ENCODE measurements at regions not wholly inside any gene's neighbourhood (a gene's known extent, or its start where the extent isn't known, plus 50 kb on each side); places are given as distances from the start of the nearest gene placed in this dataset.

DNA sequence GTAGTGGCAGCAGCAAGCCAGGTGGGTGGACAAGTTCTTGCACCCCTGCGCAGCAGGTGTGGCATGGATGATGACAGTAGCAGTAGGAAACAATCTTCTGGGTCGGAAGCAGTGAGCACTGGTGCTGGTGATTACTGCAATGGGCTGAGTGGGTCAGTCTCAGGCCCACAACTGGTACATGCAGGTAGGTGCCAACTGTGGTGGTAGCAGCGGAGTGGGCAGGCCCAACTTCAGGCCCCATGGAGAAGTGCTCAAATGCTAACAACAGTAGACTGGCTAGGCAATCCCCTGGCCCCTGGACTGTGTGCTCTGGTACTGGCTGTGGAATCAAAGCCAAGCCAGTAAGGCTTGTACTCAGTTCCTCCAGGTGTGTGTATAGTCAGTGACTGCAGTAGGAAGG is 413.7 kb downstream of the PDGFC start:
- in situ Hi-C loops (cut with HindIII; ENCODE audit: low sequenced_read_pairs), result no loop called here

DNA sequence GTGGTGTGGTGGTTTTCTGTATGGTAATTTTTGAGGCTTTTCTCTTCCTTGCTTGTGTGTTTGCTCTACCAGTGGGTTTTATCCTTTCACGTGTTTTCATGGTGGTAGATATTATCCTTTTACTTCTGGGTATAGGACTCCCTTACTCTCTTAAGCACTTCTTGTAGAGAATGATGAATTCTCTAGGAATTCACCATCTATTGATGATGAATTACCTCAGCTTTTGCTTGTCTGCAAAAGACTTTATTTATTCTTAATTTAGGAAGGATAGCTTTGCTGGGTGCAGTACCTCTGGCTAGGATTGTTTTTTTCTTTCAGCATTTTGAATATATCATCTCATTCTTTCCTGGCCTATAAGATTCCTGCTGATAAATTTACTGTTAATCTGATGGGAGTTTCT is 415.3 kb downstream of the PDGFC start:
- in situ Hi-C loops (cut with HindIII; ENCODE audit: low sequenced_read_pairs), result no loop called here

GRCh38 chr4:156553659-156554058 is 417.9 kb downstream of the PDGFC start:
- in situ Hi-C loops (cut with HindIII; ENCODE audit: low sequenced_read_pairs), result no loop called here

- in situ Hi-C loops (cut with HindIII; ENCODE audit: low sequenced_read_pairs), result loop anchor here (5.0 kb wide), 1 partner anchor 49 kb away; no protein-coding TSS in a partner anchor
These were observed 423.7 kb downstream of the PDGFC start for GRCh38 chr4:156547891-156548290.

DNA sequence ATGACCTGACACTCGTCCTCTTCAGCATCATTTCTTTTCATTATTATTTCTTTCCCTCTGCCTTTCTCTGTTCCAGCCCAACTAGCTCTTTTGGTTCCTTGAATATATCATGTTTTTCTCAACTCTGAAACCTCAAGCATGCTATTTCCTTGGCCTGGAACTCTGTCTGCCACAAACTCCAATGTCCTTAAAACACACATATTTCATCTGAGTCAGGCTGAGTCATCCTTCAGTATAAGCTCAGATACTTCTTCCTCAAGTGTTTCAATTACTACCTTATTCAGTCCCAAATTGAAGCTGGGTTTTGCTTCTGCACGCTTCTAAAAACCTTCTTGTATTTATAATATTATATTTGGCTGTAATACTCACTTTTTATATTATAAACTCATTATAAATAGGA is 424.2 kb downstream of the PDGFC start:
- in situ Hi-C loops (cut with HindIII; ENCODE audit: low sequenced_read_pairs), result loop anchor here (5.0 kb wide), 1 partner anchor 50 kb away; no protein-coding TSS in a partner anchor

GRCh38 chr4:156545003-156545785 is 426.4 kb downstream of the PDGFC start:
- in situ Hi-C loops (cut with HindIII; ENCODE audit: low sequenced_read_pairs), result loop anchor here (5.0 kb wide), 1 partner anchor 52 kb away; no protein-coding TSS in a partner anchor

- in situ Hi-C loops (cut with HindIII; ENCODE audit: low sequenced_read_pairs), result no loop called here
These were observed 432.2 kb downstream of the PDGFC start for GRCh38 chr4:156539376-156539775.

- in situ Hi-C loops (cut with HindIII; ENCODE audit: low sequenced_read_pairs), result no loop called here
These were observed 432.8 kb downstream of the PDGFC start for GRCh38 chr4:156538651-156539257.

DNA sequence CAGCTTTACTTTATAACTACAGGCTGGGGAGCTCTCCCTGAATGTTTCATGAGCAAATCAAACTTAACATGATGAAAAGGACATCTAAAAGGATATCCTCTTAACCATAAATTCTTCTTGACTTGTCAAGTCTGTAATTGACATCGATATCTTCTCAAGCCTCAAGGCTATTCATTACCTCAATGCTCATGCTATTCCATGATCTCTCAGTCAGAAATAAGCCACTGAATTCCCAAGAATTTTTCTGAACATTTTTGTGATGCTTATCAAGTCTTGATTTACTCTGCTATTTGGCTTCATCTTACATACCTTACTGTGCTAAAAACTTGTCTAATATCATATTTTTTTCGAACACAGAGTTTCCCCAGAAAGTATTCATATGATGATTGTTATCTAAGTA is 433.4 kb downstream of the PDGFC start:
- in situ Hi-C loops (cut with HindIII; ENCODE audit: low sequenced_read_pairs), result no loop called here

DNA sequence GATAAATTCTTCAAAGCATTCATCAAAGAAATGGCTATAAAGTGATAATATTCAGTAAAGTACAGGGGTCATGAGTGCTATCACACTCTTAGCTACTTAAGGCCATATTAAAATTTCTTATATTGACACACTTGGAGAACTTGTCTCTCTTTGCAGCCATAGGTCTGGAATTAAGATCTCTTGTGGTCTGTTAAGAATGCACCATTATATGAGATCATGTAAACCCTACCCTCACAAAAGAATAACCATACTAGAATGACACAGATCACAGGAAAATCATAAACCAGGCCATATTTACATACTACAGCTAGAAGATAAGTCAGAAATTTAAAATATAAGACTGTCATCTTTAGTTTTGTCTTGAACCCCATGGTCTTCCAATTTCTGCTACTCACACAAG is 434.3 kb downstream of the PDGFC start:
- in situ Hi-C loops (cut with HindIII; ENCODE audit: low sequenced_read_pairs), result no loop called here

DNA sequence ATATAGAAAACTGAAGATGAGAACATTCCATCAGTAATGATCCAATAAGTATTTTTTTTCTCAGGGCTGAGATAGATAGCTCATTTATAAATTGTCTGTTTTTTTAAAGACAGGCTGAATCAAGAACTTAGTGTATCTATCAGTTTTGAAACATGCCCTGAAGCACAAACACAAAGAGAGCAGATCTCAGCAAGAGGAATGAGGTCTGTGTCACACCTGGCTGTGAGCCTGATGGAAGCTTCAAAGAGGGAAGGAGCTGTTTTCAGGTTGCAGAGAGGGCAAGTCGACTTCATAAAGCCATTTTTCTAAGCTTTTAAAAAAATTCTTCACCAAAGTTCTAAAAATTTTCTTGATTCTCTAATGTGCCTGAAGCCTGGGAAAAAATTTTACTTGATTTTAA is 434.9 kb downstream of the PDGFC start:
- in situ Hi-C loops (cut with HindIII; ENCODE audit: low sequenced_read_pairs), result no loop called here

DNA sequence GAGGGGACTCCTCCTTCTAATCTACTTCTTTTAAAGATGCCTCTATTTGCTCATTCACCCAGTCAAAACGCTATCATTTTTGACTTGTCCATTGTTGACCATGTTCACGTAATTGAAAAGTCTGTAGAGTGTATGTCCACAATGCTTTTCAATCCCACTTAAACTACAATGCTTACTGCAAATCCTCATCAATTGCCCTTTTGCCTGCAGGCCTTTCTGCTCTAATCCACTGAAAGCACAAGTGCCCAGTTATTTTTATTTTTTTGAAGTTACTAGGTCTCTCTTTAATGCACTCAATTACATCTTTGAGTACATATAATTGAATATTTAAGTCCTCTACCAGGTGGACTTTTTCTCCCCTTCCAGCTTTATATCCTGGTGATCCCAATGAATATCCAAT is 437.4 kb downstream of the PDGFC start:
- in situ Hi-C loops (cut with HindIII; ENCODE audit: low sequenced_read_pairs), result no loop called here

DNA sequence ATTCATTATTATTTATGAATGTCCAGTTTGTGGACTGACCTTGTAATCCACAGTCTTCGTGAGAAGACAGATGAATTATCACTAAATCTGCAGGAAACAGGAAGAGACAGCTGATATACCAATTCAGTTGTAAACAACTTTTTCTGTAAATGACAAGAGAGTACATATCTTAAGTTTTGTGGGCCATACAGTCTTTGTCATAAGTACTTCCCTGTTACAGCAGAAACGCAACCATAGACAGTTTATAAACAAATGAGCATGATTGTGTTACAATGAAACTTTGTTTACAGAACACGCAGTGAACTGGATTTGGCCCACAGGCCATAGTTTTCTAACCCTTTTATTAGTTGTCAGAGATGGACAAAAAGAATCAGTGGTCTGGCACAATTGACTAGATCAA is 443.4 kb downstream of the PDGFC start:
- in situ Hi-C loops (cut with HindIII; ENCODE audit: low sequenced_read_pairs), result no loop called here

DNA sequence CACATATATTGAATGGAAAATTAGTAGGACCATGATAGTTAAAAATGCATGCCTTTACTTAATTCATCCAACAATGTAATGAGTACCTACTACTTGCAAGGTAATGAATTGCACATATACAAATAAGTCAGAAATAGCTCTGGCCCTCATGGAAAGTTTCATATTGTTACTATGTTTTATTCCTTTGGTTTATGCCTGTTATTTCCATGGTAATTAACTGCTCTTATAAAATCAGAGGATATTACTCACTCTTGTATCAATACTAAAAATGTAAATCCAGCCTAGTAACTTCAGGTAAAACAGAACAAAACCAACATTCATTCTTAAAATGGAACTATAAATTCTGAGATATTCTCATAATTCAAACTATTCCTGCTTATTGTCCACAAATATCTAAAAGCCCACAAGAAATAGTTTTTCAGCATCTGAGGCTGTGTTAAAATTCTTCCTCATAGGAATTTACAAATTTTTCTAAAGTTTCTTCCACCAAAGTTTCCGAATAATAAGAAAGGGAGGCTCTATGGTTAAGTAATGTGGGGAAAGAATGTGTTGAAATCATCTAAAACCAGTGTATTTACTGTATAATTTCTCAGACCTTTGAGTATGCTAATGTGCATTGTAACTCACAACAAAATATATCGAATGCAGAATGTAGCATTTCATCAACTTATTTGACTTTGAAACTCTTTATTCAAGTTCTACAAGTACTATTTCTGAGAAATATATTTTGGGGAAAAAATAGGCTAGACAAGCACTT is 444.2 kb downstream of the PDGFC start:
- in situ Hi-C loops (cut with HindIII; ENCODE audit: low sequenced_read_pairs), result no loop called here

DNA sequence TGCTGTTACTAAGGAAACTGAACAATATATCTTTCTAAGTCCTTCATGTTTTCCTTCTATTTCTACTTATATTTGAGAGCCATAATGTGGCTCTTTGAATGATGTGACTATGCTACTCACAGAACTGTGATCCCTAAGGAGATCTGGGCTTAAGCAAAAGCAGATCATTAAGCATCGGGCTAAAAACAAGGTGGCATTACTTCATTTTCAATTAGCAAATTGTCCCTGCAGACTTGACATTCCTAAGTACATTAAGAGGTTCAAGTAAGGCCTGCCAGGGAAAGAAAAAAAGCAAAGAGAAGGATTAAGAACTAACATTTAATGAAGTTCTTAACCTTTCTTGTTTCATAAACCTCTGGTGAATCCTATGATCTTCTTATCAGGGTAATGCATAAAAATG is 447.6 kb downstream of the PDGFC start:
- in situ Hi-C loops (cut with HindIII; ENCODE audit: low sequenced_read_pairs), result no loop called here

GRCh38 chr4:156523492-156523891 is 448.1 kb downstream of the PDGFC start:
- in situ Hi-C loops (cut with HindIII; ENCODE audit: low sequenced_read_pairs), result no loop called here

GRCh38 chr4:156521631-156522030 is 450.0 kb downstream of the PDGFC start:
- in situ Hi-C loops (cut with HindIII; ENCODE audit: low sequenced_read_pairs), result no loop called here

DNA sequence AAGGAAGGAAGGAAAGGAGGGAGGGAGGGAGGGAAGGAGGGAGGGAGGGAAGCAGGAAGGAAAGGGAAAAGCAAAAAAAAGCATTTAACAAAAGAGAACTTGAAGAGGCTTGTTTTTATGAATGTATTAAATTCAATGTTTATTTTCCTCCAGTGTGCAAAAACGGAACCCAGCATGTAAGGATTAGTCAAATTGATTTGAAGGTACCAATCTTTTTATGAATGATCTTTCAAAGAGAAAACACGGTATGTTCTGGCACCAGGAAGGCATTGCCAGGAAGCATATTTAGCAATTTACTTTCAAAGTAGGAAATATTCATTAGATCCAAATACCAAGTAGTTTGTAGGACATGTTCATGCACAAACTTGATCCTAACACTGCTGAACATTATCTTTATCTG is 453.6 kb downstream of the PDGFC start:
- in situ Hi-C loops (cut with HindIII; ENCODE audit: low sequenced_read_pairs), result no loop called here

- in situ Hi-C loops (cut with HindIII; ENCODE audit: low sequenced_read_pairs), result no loop called here
These were observed 454.1 kb downstream of the PDGFC start for GRCh38 chr4:156517546-156517945.

DNA sequence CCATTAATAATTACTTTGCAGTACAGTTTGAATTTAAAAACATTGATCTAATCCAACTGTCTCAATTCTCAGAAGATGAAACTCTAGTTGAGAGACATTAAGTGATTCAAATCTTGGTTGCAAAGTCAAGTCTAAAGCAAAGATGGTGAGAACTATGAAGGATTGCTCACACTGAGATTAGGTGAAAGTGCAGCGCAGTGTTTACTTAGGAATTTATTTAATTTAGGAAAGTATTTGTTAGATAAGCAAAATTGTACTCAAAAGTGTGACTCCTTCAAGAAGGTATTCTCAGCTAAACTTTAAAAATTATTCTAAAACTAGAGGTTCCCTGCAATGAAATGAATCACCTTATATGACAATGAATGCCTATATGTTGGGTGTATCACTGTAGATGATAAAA is 454.9 kb downstream of the PDGFC start:
- in situ Hi-C loops (cut with HindIII; ENCODE audit: low sequenced_read_pairs), result no loop called here

DNA sequence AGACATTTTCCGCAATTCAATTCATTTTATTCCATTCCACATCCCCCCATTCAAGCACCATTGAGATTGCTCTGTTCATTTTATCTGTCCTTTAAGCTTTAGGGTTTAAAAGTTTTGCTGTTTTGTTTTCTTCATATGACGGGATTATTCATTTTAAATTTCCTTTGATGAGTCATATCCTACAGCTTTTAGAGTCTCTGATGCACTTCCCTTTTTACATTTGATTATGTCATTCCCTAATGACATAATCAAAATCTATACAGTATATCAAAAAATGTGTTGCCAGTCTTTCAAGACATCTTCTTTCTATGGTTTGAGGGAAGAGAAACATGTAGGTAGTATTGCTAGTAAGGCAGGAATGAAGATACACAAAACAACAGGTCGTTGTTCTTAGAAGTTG is 456.3 kb downstream of the PDGFC start:
- in situ Hi-C loops (cut with HindIII; ENCODE audit: low sequenced_read_pairs), result no loop called here

GRCh38 chr4:156512622-156513021 is 459.0 kb downstream of the PDGFC start:
- in situ Hi-C loops (cut with HindIII; ENCODE audit: low sequenced_read_pairs), result no loop called here

All from endothelial cell of hepatic sinusoid (primary cell).